Mucosa of gallbladder (tissue), 1 donor: ENCODE measurements at regions not wholly inside any gene's neighbourhood (a gene's known extent, or its start where the extent isn't known, plus 50 kb on each side); places are given as distances from the start of the nearest gene placed in this dataset.

Experiments
- DNase-seq: peaks from one replicate; pipeline ENCODE4 v3.0.0-alpha.2; 2020; ENCODE audit warnings: low spot score
- donor health status: DM: no; HTN: no; CAD: no.

GRCh38 chr6:51531623-51532022 is 555.8 kb downstream of the PKHD1 start:
- no peak for DNase-seq

GRCh38 chr6:51533962-51534361 is 553.5 kb downstream of the PKHD1 start:
- no peak for DNase-seq

DNA sequence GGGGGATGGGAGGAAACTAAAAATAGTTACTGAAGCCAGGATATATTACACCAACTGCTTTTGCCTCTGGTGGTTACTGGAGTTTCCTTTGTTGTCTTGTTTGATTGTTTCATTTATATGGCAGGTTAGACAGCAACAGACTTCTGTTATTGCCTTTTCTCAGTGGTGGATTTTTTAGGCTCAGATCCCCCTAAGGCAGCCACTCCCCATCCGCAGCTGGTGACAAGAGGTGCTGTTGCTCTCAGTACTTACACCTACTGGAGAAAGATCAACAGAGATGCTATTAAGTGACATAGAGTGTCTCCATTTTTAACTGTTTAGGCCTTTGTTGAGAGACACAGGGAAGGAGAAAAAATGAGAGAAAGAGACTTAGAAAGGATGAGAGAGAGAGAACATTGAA is 552.1 kb downstream of the PKHD1 start:
- DNase-seq, result no peak

- no peak for DNase-seq
Measured at GRCh38 chr6:51536728-51537127, 550.7 kb downstream of the PKHD1 start.

DNA sequence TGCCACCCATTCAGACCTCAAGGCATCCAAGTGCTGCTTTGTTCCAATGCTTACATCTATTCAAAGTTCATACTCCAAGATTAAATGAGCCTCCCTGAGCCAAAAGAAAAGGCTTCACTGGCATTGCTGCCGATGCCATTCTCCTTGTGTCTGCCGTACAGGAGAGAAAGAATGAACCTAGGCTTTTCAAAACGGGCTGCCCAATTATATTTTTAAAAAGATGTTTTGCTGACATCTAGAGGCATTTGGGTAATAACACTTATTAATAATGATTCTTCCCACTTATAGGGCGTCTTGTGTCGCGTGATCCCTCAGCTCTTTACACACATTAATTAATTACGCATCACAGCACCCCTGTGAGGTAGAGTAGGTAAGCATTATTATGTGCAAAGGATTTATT is 545.6 kb downstream of the PKHD1 start:
- no peak for DNase-seq

DNA sequence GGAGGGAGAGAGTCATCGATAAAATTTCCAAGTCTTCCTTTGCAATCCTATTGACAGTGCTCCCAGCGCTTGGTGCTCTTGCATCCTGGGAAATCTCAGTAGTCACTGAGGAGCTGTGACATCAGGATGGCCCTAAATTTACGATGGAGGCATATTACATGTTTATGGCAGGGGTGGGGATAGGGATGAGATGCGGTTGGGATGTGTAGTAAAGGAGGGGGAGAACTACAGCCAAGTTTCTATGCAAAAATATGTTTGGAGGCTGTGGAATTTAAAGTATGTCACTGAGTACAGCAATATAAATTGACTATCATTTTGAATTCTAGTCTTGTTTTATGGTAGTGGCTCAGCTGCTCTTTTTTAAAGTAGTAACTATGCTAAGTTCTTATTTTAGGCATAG is 544.9 kb downstream of the PKHD1 start:
- no peak for DNase-seq

GRCh38 chr6:51550243-51550642 is 537.2 kb downstream of the PKHD1 start:
- DNase-seq, result no peak

DNA sequence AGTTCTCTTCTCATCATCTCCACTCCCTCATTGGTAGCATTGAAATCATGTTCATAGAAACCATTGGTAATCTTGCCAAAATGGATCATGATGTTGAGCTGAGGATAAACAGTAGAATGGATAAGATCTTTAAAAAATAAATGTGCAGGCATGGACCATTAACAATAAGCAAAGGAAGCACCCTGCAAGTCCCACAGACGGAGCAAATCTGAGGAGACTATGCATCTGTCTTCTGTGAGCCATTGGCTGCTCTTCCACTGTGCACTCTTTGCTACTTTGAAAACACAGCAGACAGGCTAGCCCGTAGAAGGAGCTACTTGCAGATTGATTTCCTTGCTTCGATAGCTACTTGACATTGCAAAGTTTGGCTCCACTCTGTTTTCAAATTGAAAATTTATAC is 535.0 kb downstream of the PKHD1 start:
- DNase-seq, result no peak

GRCh38 chr6:51553246-51554015 is 534.0 kb downstream of the PKHD1 start:
- DNase-seq, result no peak

GRCh38 chr6:51554029-51554428 is 533.4 kb downstream of the PKHD1 start:
- DNase-seq, result no peak

DNA sequence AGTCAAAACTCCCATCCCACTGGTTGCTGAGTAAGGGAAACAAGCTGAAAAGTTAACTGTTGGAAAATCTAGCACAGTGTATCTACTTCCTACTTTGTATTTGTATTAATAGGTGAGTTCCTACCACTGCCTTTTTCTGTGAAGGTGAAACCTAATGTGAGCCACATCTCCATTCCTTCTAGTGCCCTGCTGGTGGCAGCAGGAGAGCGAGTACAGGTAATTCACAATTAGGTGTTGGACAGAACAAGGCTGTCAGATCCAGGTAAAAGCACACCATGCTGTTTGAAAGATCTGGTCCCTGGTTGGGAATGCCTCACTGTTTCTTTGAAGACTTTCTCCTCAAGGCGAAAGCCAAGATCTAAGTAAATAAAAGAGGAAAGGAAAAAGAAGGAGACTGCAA is 528.4 kb downstream of the PKHD1 start:
- DNase-seq, result no peak

DNA sequence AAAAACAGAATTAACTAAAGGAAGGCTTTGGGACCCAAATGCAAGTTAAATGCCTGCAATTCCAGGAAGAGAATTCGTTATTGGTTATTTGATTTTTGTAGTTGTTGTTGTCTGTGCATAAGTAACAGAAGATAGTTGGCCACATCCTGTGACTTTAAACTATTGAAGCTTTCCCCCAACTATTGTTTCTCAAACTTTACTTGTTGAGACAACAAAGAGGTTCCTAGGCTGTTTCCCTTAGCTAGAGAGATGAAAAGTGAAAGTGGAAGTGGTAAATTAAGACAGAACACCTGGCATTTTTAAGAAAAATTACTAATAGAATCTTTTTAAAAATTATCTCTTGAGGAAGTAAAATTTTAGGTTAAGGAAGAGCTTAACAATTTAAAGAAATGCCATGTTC is 525.2 kb downstream of the PKHD1 start:
- no peak for DNase-seq
